ENCODE measurements at regions not wholly inside any gene's neighbourhood (a gene's known extent, or its start where the extent isn't known, plus 50 kb on each side); places are given as distances from the start of the nearest gene placed in this dataset.

- no peak for DNase-seq
Measured at GRCh38 chr2:65507102-65508069, 75.0 kb upstream of the SPRED2 start.

GRCh38 chr2:65504814-65505697 is 72.7 kb upstream of the SPRED2 start:
- no peak for DNase-seq

- DNase-seq: no peak
Measured at GRCh38 chr2:65504201-65504600, 71.8 kb upstream of the SPRED2 start.

- no peak for DNase-seq
Measured at GRCh38 chr2:65503746-65504145, 71.3 kb upstream of the SPRED2 start.

- DNase-seq: no peak
Measured at GRCh38 chr2:65501836-65502235, 69.4 kb upstream of the SPRED2 start.

GRCh38 chr2:65501074-65501473 is 68.7 kb upstream of the SPRED2 start:
- no peak for DNase-seq

- DNase-seq: no peak
Measured at GRCh38 chr2:65500310-65501040, 68.1 kb upstream of the SPRED2 start.

GRCh38 chr2:65499216-65499615 is 66.8 kb upstream of the SPRED2 start:
- no peak for DNase-seq

- DNase-seq: no peak
Measured at GRCh38 chr2:65498396-65498795, 66.0 kb upstream of the SPRED2 start.

GRCh38 chr2:65495251-65495877 is 63.0 kb upstream of the SPRED2 start:
- DNase-seq: no peak

GRCh38 chr2:65494078-65494477 is 61.7 kb upstream of the SPRED2 start:
- no peak for DNase-seq

GRCh38 chr2:65491381-65491905 is 59.0 kb upstream of the SPRED2 start:
- no peak for DNase-seq

- DNase-seq: no peak
Measured at GRCh38 chr2:65490222-65490621, 57.8 kb upstream of the SPRED2 start.

GRCh38 chr2:65489269-65489668 is 56.9 kb upstream of the SPRED2 start:
- DNase-seq: no peak

GRCh38 chr2:65488527-65488926 is 56.1 kb upstream of the SPRED2 start:
- DNase-seq: no peak

GRCh38 chr2:65487404-65487803 is 55.0 kb upstream of the SPRED2 start:
- no peak for DNase-seq

- no peak for DNase-seq
Measured at GRCh38 chr2:65486802-65487201, 54.4 kb upstream of the SPRED2 start.

GRCh38 chr2:65486282-65486681 is 53.9 kb upstream of the SPRED2 start:
- DNase-seq: no peak

- DNase-seq: no peak
Measured at GRCh38 chr2:65485839-65486238, 53.4 kb upstream of the SPRED2 start.

GRCh38 chr2:65483763-65484162 is 51.4 kb upstream of the SPRED2 start:
- DNase-seq: no peak

- no peak for DNase-seq
Measured at GRCh38 chr2:65482971-65483370, 50.6 kb upstream of the SPRED2 start.
